HCT116 (cell line): ENCODE measurements at regions not wholly inside any gene's neighbourhood (a gene's known extent, or its start where the extent isn't known, plus 50 kb on each side); places are given as distances from the start of the nearest gene placed in this dataset.

Source experiments
- ATAC-seq: fragments of 200-7000 bp; cut with Tn5 transposase; 2 replicates; pipeline ENCODE4 v1.9.1; 2020; ENCODE audit warnings: mild to moderate bottlenecking, moderate library complexity
- BruUV-seq: library from RNA; stranded (reverse); fragments of 400-500 nt; replicated peaks from 2 replicates; lab custom pipeline; 2021; lab: Mats Ljungman, UMichigan
- CTCF ChIA-PET: fragments of 300-600 bp; sonication (Branson Sonifier 250); formaldehyde crosslinking; loops from one replicate; lab custom pipeline; 2021; ENCODE audit warnings: antibody characterized with exemption; lab: Charles Lee
- POLR2A ChIA-PET: fragments of 300-600, 350-600 bp; sonication (Branson Sonifier 250); formaldehyde crosslinking; loops from one replicate; lab custom pipeline; 2021; ENCODE audit warnings: antibody characterized with exemption; lab: Charles Lee
- RAD21 ChIA-PET, 2 experiments: fragments of 300-600 bp; sonication (Branson Sonifier 250); formaldehyde crosslinking; loops; one replicate each; lab custom pipeline; 2023; ENCODE audit warnings: low total read pairs in 2 of 2; ENCODE audit not compliant: uncharacterized antibody in 2 of 2, unreplicated experiment in 2 of 2, low non-redundant PET in 1 of 2; lab: Charles Lee
- DNase-seq: peaks from one replicate; pipeline ENCODE4 v3.0.0-alpha.2; 2010; ENCODE audit warnings: low read depth, low spot score
- H2AFZ ChIP-seq: fragments of 200-600 bp; shearing (Covaris generic), sonication (generic); 2 replicates; pipeline ENCODE4 v1.6.1; 2017; ENCODE audit warnings: low read depth, mixed run types, mixed read lengths, antibody characterized with exemption, low read length; ENCODE audit not compliant: poor library complexity, severe bottlenecking
- H3K27ac ChIP-seq: 2 replicates; pipeline ENCODE4 v1.5.1; 2012; ENCODE audit warnings: low read depth, low read length
- H3K27me3 ChIP-seq: fragments of 200-600 bp; sonication (generic); 2 replicates; pipeline ENCODE4 v1.6.1; 2016; ENCODE audit warnings: mixed run types, low read length, mixed read lengths; ENCODE audit not compliant: insufficient read depth
- H3K36me3 ChIP-seq, 2 experiments: fragments of 200-500 bp in 1 of 2; fragments of 200-600 bp in 1 of 2; sonication (Bioruptor generic) in 1 of 2; sonication (generic) in 1 of 2; 2 replicates each; pipeline versions ENCODE4 v1.5.1 to v1.6.1; 2014 to 2016; ENCODE audit warnings: low read length in 2 of 2, inconsistent platforms in 1 of 2, mixed read lengths in 1 of 2, mixed run types in 1 of 2; ENCODE audit not compliant: insufficient read depth in 2 of 2, control insufficient read depth in 1 of 2
- H3K4me1 ChIP-seq, 2 experiments: fragments of 200-600 bp in 1 of 2; sonication (generic) in 1 of 2; 2 replicates each; pipeline versions ENCODE4 v1.5.1 to v1.6.1; 2012 to 2017; ENCODE audit warnings: low read length in 2 of 2, inconsistent platforms in 1 of 2, mild to moderate bottlenecking in 1 of 2, mixed read lengths in 1 of 2, mixed run types in 1 of 2, moderate library complexity in 1 of 2; ENCODE audit not compliant: insufficient read depth in 2 of 2, control insufficient read depth in 1 of 2
- H3K4me2 ChIP-seq: fragments of 200-600 bp; sonication (generic); 2 replicates; pipeline ENCODE4 v1.6.1; 2017; ENCODE audit warnings: mixed run types, low read length, mixed read lengths
- H3K4me3 ChIP-seq, 2 experiments: fragments of 200-600 bp in 1 of 2; sonication (generic) in 1 of 2; replicated peaks in 1 of 2; 2 replicates each; pipeline ENCODE4 v1.5.1; 2011 to 2016; ENCODE audit warnings: low read length in 2 of 2, control low read depth in 1 of 2, low read depth in 1 of 2, mild to moderate bottlenecking in 1 of 2, mixed read lengths in 1 of 2, mixed run types in 1 of 2
- H3K79me2 ChIP-seq: fragments of 200-600 bp; sonication (generic); 2 replicates; pipeline ENCODE4 v1.6.1; 2017; ENCODE audit warnings: mild to moderate bottlenecking, mixed run types, low read length, moderate library complexity, mixed read lengths; ENCODE audit not compliant: insufficient read depth
- H3K9ac ChIP-seq: fragments of 200-600 bp; sonication (generic); 2 replicates; pipeline ENCODE4 v1.6.1; 2016; ENCODE audit warnings: low read length, mixed read lengths
- H3K9me2 ChIP-seq: fragments of 200-600 bp; sonication (generic), shearing (Covaris generic); 2 replicates; pipeline ENCODE4 v1.6.1; 2017; ENCODE audit warnings: mixed run types, mild to moderate bottlenecking, moderate library complexity; ENCODE audit not compliant: insufficient read depth
- H3K9me3 ChIP-seq, 2 experiments: fragments of 200-500 bp in 1 of 2; fragments of 200-600 bp in 1 of 2; sonication (Bioruptor generic) in 1 of 2; sonication (generic) in 1 of 2; 2 replicates each; pipeline ENCODE4 v1.6.1; 2014 to 2017; ENCODE audit warnings: low read length in 2 of 2, mixed read lengths in 2 of 2, inconsistent platforms in 1 of 2, low read depth in 1 of 2, mild to moderate bottlenecking in 1 of 2, mixed run types in 1 of 2, moderate library complexity in 1 of 2; ENCODE audit not compliant: control insufficient read depth in 1 of 2, insufficient read depth in 1 of 2
- H4K20me1 ChIP-seq: fragments of 200-600 bp; sonication (generic), shearing (Covaris generic); 2 replicates; pipeline ENCODE4 v1.6.1; 2017; ENCODE audit warnings: mixed run types, mild to moderate bottlenecking, moderate library complexity; ENCODE audit not compliant: insufficient read depth
- EZH2phosphoT487 ChIP-seq: fragments of 200-600 bp; IDR thresholded peaks from 2 replicates; pipeline ENCODE4 v1.6.1; 2018; ENCODE audit warnings: antibody characterized with exemption, borderline replicate concordance
- JUND ChIP-seq: IDR thresholded peaks from 2 replicates; pipeline ENCODE4 v1.6.1; 2012
- RAD21 ChIP-seq: IDR thresholded peaks from 2 replicates; pipeline ENCODE4 v1.6.1; 2012; ENCODE audit warnings: low read depth, mild to moderate bottlenecking
- SRF ChIP-seq: IDR thresholded peaks from 2 replicates; pipeline ENCODE4 v1.6.1; 2012; ENCODE audit warnings: low read depth
- intact Hi-C: fragments of 100-400 bp; cut with micrococcal nuclease; formaldehyde crosslinking; loops from 2 replicates; pipeline ENCODE4 v1.10.0; 2022
- TF ChIP-seq, protein P1 (sequence below), 3 experiments: fragments of 200-600 bp in 1 of 3; sonication (generic) in 1 of 3; IDR thresholded peaks in 2 of 3; conservative IDR thresholded peaks in 1 of 3; 2 replicates each; pipeline ENCODE4 v1.5.1; 2012 to 2017; ENCODE audit warnings: low read depth in 2 of 3, low read length in 2 of 3, antibody characterized with exemption in 1 of 3, borderline replicate concordance in 1 of 3, control low read depth in 1 of 3, mild to moderate bottlenecking in 1 of 3, mixed read lengths in 1 of 3, mixed run types in 1 of 3, moderate library complexity in 1 of 3; ENCODE audit not compliant: insufficient read depth in 1 of 3

DNA sequence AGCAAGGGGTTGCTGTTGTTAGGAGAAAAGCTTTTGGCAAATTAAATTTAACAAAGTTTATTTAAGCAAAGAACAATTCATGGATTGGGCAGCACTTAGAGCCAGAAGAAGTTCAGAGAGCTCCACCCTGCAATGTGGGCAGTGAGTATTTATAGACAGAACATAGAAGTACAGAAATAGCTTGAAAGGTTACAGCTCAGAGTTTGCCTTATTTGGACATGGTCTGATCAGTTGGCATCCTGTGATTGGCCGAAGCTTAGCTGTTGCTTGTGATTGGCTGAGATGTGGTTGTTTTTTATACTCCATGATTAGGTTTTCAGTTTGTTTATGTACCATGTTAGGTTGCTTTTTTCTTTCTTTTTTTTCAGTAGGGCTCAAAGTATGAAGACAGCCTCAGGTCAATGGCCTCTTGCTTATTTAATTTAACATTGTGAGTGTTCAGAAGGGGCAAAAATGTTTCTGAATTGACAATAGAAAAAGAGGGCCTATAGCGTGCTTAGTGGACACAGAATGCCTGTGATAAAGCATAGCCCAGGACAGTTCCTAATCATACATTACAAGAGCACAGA lies 293.8 kb downstream of the IGSF11 start:
- CTCF ChIA-PET: no interaction called here

GRCh38 chr3:118742760-118743159 lies 291.9 kb downstream of the IGSF11 start:
- no TSS peak for BruUV-seq
- intact Hi-C loops: no loop called here
- RAD21 ChIA-PET: no interaction called here
- Histone ChIP-seq H3K79me2 (peaks cover 38% of the 10 kb centered on the region), H3K27ac (no peak overlapping the region), H3K9me3 (no peaks in the 10 kb centered on the region), H3K4me2 (no peak overlapping the region), H4K20me1 (no peaks in the 10 kb centered on the region), H3K9me2 (no peaks in the 10 kb centered on the region), H3K9ac (no peak overlapping the region)
- POLR2A ChIA-PET: no interaction called here
- CTCF ChIA-PET: no interaction called here
- DNase-seq: no peak
- TF ChIP-seq SRF (no peak), RAD21 (no peak), JUND (no peak)
- TF ChIP-seq, protein P1, sequence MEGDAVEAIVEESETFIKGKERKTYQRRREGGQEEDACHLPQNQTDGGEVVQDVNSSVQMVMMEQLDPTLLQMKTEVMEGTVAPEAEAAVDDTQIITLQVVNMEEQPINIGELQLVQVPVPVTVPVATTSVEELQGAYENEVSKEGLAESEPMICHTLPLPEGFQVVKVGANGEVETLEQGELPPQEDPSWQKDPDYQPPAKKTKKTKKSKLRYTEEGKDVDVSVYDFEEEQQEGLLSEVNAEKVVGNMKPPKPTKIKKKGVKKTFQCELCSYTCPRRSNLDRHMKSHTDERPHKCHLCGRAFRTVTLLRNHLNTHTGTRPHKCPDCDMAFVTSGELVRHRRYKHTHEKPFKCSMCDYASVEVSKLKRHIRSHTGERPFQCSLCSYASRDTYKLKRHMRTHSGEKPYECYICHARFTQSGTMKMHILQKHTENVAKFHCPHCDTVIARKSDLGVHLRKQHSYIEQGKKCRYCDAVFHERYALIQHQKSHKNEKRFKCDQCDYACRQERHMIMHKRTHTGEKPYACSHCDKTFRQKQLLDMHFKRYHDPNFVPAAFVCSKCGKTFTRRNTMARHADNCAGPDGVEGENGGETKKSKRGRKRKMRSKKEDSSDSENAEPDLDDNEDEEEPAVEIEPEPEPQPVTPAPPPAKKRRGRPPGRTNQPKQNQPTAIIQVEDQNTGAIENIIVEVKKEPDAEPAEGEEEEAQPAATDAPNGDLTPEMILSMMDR (IDR thresholded peaks at IDR 0.05 in 2 of 3, conservative IDR thresholded peaks at IDR 0.05 in 1 of 3; ENCODE audit: borderline replicate concordance in 1 of 3, insufficient read depth in 1 of 3, low read depth in 2 of 3, low read length in 2 of 3): no peak
- TF ChIP-seq, all 23 proteins: peak for 0
- H3K4me3 ChIP-seq: no peak overlapping the region
- no peak overlapping the region for H2AFZ ChIP-seq
- H3K36me3 ChIP-seq: no peaks in the 10 kb centered on the region
- no peaks in the 10 kb centered on the region for H3K27me3 ChIP-seq
- ATAC-seq: no peak
- no peaks in the 10 kb centered on the region; a peak in 1 of 4 replicates for H3K4me1 ChIP-seq

More for the DNA sequence above, 293.8 kb downstream of the IGSF11 start:
- Histone ChIP-seq H2AFZ (no peak overlapping the region), H3K79me2 (peaks cover 26% of the 10 kb centered on the region), H3K4me2 (no peak overlapping the region), H4K20me1 (no peaks in the 10 kb centered on the region), H3K27me3 (no peaks in the 10 kb centered on the region), H3K4me1 (no peaks in the 10 kb centered on the region; a peak in 1 of 4 replicates)
- POLR2A ChIA-PET: no interaction called here
- intact Hi-C loops: no loop called here
- RAD21 ChIA-PET: no interaction called here
- BruUV-seq: no TSS peak
- no peak for TF ChIP-seq EZH2phosphoT487
- TF ChIP-seq SRF: peak; percentile 55
- TF ChIP-seq, all 23 proteins: peak for 1
- H3K9ac ChIP-seq: no peak overlapping the region
- H3K27ac ChIP-seq: no peak overlapping the region
- ATAC-seq: no peak
- H3K9me3 ChIP-seq: no peaks in the 10 kb centered on the region
- DNase-seq: no peak
- no peaks in the 10 kb centered on the region for H3K9me2 ChIP-seq
- H3K4me3 ChIP-seq: no peak overlapping the region
- H3K36me3 ChIP-seq: no peaks in the 10 kb centered on the region
